GM12875 (cell line): ENCODE measurements at regions not wholly inside any gene's neighbourhood (a gene's known extent, or its start where the extent isn't known, plus 50 kb on each side); places are given as distances from the start of the nearest gene placed in this dataset.

ENCODE experiments used
- H3K4me3 ChIP-seq: one replicate; pipeline ENCODE4 v1.5.1; 2011; ENCODE audit warnings: low read depth, low read length, control low read depth
- TF ChIP-seq, protein P1 (sequence below): IDR thresholded peaks from 2 replicates; pipeline ENCODE4 v1.5.1; 2011; ENCODE audit warnings: low read depth, mild to moderate bottlenecking, control low read depth, inconsistent platforms, low read length, moderate library complexity, borderline replicate concordance; ENCODE audit not compliant: insufficient read depth

DNA sequence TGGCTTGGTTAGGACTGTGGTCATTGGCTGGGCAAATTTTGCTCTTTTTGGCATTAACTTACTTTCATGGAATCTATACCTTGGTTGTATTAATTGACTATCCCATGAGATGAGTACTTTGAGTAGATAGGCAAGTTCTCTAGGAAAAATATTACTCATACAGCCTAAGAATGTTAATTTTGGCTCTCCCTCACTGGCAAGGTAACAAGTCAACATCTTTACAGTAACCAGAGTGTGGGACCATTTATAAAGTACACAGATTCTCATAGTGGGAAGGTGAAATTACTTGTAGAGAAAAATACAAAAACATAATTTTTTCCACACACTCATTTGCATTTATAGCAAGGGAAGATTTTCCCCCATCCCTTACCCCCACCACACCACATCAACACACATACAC lies 154.6 kb upstream of the ZNF608 start:
- H3K4me3 ChIP-seq, result no peak overlapping the region
- TF ChIP-seq, protein P1, sequence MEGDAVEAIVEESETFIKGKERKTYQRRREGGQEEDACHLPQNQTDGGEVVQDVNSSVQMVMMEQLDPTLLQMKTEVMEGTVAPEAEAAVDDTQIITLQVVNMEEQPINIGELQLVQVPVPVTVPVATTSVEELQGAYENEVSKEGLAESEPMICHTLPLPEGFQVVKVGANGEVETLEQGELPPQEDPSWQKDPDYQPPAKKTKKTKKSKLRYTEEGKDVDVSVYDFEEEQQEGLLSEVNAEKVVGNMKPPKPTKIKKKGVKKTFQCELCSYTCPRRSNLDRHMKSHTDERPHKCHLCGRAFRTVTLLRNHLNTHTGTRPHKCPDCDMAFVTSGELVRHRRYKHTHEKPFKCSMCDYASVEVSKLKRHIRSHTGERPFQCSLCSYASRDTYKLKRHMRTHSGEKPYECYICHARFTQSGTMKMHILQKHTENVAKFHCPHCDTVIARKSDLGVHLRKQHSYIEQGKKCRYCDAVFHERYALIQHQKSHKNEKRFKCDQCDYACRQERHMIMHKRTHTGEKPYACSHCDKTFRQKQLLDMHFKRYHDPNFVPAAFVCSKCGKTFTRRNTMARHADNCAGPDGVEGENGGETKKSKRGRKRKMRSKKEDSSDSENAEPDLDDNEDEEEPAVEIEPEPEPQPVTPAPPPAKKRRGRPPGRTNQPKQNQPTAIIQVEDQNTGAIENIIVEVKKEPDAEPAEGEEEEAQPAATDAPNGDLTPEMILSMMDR, result no peak

DNA sequence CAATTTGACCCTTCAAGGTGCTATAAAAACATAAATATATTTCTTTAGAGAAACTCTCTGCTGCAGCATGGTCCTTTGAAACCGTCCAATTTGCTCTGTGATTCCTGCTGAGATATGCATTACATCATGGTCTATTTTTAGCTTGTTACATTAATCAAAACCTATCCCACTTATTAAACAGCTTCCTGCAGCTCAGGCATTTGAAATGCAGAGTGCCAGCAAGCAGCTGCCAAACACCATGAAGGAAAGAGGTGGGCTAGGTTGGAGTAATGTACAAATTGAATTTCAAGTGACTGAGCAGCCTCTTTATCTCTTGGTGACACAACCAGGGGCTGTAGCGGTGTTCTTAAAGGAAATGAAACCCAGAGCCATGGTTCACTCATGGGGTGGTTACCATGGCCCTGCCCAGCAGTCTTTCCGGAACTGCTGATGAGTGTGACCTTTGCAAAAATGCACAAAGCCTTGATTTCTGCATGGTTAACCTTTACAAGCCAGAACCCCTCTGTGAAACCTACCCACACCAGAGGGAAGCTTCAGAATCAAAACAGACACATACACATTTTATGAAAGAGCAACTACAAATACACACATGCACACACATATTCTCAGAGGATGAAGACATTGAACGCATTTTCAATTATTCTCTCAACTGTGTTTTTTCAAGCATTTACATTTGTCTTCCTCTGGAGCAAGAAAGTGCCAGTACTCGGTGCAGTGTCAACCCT lies 155.8 kb upstream of the ZNF608 start:
- no peak overlapping the region for H3K4me3 ChIP-seq
- TF ChIP-seq, protein P1, result no peak

DNA sequence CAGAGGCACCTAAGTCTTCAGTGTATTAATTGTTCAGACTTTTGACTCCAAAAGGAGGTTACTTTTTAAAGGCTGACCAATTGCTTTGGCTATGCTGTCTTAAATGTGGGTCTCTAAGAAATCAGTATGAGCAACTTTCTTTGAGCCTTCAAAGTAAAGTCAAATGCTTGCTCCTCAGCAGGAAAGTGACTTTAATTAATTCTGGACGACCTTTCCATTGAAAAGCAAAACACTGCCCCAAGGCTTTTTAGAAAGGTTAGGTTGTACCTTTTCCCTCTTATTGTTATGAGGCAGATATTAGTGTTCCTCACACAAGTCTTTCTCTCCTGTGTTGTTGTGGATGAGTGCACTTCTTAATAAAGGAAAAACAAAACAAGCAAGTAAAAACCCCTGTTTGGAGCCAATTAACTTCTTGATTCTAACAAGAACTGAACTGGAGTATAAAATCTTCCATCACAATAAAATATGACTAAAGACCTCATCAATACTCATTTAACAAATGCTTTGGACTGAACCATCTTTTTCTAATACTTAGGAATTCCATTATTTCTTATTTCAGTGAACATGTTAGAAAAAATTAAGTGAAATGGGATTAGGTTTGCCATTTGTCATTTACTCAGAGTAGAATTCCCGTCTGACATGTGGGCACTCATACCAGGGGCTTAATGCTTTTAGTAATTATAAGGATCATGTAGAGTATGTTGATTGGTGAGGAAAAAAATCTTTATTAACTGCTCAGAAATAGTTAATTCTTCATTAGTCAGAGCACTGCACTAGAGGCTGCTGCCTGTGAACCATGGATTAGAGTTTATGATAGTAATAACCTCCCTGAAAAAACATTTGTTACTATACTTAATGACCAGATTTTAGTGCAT lies 159.1 kb upstream of the ZNF608 start:
- TF ChIP-seq, protein P1, result no peak
- no peak overlapping the region for H3K4me3 ChIP-seq

DNA sequence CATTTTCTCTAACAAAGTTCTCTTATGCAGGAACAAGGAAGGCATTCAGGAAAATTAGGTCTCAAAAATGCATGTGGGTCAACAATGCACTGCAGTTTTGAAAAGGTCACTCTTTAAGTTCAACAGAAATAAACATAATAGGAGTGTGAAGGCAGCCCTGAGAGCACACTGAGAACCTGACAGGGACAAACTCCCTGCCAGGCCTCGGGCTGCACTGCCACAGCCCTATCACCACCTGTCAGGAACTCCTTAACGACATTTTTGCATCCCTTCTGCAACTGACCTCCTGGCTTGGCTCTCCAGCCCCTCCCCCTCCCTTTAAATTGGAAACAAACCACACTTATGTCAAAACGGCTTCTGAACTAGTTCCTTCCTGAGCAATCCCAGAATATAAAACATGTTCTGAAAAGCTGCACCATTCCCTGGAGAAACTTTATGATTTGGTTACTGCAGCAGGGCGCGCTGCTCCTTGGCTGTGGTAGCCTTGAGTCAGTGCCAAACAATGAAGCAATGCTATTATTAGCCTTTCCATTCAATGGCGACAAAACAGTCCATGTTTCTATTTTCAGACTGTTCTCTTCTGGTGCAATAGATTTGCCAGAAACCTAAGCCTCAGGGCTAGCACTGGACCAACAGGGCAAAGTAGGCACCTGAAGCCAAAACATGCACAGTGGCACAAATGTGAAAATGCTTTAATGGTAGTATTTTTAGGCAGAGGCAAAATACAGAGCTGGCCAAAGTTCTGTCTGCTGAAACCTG lies 160.1 kb upstream of the ZNF608 start:
- TF ChIP-seq, protein P1, result no peak
- no peak overlapping the region for H3K4me3 ChIP-seq

DNA sequence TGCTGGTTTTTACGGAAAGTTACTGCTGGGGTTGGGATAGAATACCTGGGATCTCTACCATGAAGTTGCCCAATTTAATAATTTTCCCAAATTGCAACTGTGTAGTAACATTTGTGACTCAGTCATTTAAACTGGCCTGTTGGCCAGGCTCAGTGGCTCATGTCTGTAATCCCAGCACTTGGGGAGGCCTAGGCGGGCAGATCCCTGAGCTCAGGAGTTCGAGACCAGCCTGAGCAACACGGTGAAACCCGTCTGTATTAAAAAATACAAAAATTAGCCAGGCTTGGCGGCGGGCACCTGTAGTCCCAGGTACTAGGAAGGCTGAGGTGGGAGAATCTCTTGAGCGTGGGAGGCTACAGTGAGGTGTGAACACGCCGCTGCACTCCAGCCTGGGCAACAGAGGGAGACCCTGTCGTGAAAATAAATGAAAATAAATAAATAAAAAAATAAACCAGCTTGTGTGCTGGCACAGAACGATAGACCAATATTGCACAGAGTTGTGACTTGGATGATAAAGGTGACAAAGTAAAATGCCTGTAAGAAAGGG lies 160.7 kb upstream of the ZNF608 start:
- TF ChIP-seq, protein P1, result no peak
- no peak overlapping the region for H3K4me3 ChIP-seq

DNA sequence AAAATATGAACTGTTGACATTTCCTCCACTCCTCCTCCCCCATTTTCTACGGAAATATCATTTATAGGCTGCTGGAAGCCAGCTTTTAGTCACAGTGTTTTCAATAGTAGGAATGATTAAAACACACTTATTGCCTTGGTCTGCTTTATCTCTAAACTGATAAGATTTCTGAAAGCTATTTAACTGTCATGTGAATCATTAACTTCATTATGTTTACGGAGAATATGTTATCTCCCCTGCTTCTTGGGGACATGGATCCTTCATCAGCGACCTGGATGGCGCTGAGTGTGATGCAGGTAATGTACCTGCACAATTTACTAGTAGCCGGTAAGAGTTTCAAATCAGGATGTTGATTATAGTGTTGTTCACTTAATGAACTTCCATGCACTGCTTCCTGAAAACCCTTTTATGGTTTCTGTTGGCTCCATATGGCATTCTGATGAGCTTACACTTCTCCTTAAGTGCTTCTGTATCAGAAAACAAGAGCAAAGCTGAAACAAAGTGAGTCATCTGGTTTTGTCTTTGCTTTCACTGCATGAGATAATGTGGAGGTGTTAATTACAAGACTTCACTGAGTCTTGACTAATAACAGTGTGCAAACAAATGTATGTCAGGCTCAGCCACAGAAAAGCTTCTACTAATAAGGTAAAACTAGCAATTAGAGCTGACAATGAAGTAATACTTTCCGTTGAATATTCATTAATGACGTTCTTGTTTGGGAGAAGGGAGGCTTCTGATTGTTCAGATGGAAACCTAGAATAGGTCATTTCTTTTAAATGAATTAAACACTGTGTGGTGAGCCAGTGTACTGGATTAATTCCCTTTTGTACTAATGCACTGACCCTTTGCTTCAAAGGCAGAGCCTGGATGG lies 162.4 kb upstream of the ZNF608 start:
- TF ChIP-seq, protein P1, result no peak
- no peak overlapping the region for H3K4me3 ChIP-seq
